ENCODE measurements at regions not wholly inside any gene's neighbourhood (a gene's known extent, or its start where the extent isn't known, plus 50 kb on each side); places are given as distances from the start of the nearest gene placed in this dataset.

GRCh38 chr20:19889011-19889953, 127.9 kb upstream of the NAA20 start:
- TF ChIP-seq POLR2A (IDR thresholded peaks at IDR 0.05; ENCODE audit: low read length) (no peak), GATA1 (IDR thresholded peaks at IDR 0.05; ENCODE audit: low read depth, low read length) (no peak)
